Astrocyte of the cerebellum (primary cell): ENCODE measurements at regions not wholly inside any gene's neighbourhood (a gene's known extent, or its start where the extent isn't known, plus 50 kb on each side); places are given as distances from the start of the nearest gene placed in this dataset.
A peak's percentile ranks its signal among the peaks of the same experiment; 100 is the strongest.
"Not testable (repeated sequence)": the region's sequence is repeated elsewhere in the genome, so short reads cannot be mapped to it uniquely, and the experiment has no call there.

Source experiments
- DNase-seq: peaks from one replicate; pipeline ENCODE4 v3.0.0-alpha.2; 2011; ENCODE audit warnings: low read depth
- H3K4me3 ChIP-seq: 2 replicates; pipeline ENCODE4 v1.5.1; 2011; ENCODE audit warnings: mild to moderate bottlenecking, low read depth, low read length, moderate library complexity
- CTCF ChIP-seq: IDR thresholded peaks from 2 replicates; pipeline ENCODE4 v1.5.1; 2012; ENCODE audit warnings: low read length, low read depth, moderate library complexity, mild to moderate bottlenecking; ENCODE audit errors: missing control alignments
- in situ Hi-C: cut with HindIII; loops from 2 replicates; pipeline ENCODE4 v1.10.0; 2017; ENCODE audit warnings: low sequenced_read_pairs

DNA sequence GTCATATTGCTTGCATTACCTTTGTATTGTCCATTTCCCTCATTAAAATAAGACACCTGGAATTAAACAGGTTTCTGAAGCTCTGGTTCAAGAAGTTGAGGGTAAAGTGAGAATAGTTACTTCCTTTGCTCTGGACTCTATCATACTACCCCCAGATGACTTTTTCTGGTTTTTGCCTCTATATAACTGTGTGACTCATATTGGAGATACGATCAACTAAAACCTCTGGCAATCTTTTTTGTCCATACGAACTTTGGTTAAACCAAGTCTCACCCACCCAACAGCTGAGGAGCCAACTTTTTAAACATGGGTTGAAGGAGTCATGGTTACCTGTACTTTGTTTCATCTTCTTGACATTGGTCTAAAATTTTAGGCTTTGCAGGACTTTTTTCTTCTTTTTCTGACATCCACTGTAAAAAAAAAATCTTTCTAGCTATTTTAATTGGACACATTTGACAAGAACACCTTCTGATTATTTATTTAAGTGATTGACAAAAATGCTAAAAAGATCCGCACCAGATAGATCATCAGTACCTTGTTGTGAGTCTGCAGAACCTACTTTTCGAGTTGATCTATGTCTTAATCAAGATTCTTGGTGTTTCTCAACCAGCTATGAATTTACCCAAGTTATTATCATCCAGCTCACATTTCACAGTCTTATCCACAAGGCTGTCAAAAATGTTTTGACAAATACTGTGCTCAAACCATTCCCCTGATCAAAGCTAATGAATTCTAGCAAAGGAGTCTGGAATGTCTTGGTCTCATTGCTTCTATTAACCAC lies 166.0 kb downstream of the IPO8 start:
- H3K4me3 ChIP-seq: no peak overlapping the region
- in situ Hi-C loops: no loop called here
- DNase-seq: no peak
- TF ChIP-seq CTCF: no peak

DNA sequence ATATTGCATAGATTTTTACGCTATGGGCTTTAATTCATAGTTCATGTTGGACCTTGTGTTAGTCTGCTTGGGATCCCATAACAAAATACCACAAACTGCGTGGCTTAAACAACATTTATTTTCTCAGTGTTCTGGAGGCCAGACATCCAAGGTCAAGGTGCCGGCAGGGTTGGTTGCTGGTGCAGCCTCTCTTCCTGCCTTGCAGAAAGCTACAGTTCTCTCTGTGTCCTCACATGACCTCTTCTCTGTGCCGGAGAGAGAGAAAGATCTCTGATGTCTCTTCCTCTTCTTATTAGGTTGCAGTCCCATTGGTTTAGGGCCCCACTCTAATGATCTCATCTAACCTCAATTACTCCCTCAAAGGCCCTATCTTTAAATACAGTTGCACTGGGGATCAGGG lies 170.5 kb downstream of the IPO8 start:
- no peak for DNase-seq
- in situ Hi-C loops: no loop called here
- no peak overlapping the region for H3K4me3 ChIP-seq
- no peak for TF ChIP-seq CTCF

- H3K4me3 ChIP-seq, DNase-seq, in situ Hi-C loops: not testable (repeated sequence)
Measured at GRCh38 chr12:30520285-30520684, 175.4 kb downstream of the IPO8 start.

DNA sequence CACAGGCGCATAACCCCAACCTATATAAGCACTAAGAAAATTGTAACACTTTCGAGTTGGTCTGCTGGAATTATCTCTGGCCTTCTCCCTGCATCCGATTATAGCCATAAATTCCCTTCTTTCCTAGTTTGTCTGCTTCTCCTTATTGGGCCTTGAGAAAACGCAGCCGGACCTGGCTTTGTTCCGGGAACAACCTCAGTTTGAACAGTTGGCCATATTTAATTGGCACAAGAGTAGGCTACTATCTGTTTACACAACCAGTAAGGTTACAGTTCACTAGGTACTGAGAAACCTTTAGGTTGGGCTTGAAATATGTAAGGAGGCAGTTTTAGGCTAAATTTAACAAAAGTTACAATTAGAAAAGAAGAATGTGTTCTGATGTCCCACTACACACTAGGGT lies 176.1 kb downstream of the IPO8 start:
- DNase-seq: no peak
- H3K4me3 ChIP-seq: no peak overlapping the region
- TF ChIP-seq CTCF: no peak
- in situ Hi-C loops: no loop called here

GRCh38 chr12:30517320-30517719 lies 178.3 kb downstream of the IPO8 start:
- TF ChIP-seq CTCF: no peak
- in situ Hi-C loops: no loop called here
- no peak overlapping the region for H3K4me3 ChIP-seq
- no peak for DNase-seq

DNA sequence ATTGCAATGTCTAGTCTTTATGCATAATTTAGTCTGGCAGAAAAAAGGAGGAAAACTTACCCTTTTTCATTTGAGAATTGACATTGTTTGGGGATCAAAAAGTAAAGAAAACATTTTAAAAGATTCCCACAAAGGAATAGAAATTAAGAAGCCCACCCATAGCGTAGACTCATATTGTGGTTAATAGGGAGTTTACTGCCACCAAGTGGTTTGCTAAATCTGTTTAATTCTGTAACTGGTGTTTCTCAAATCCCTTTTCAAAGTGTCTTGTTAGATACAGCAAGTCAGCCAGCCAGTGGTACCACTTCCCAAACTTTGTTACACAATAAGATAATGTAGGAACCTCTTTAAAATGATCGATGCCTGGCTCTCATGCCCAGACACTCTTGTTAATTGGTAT lies 180.3 kb downstream of the IPO8 start:
- in situ Hi-C loops: no loop called here

More for the DNA sequence above, 180.3 kb downstream of the IPO8 start:
- H3K4me3 ChIP-seq: no peak overlapping the region
- peak; percentile 20 for TF ChIP-seq CTCF
- peak; percentile 29 for DNase-seq
